Stomach (tissue), 8 donors: ENCODE measurements at regions not wholly inside any gene's neighbourhood (a gene's known extent, or its start where the extent isn't known, plus 50 kb on each side); places are given as distances from the start of the nearest gene placed in this dataset.
A peak's percentile ranks its signal among the peaks of the same experiment; 100 is the strongest.

ENCODE experiments used
- DNase-seq, 2 donors: peaks; one replicate each; pipeline versions ENCODE4 v3.0.0 to v3.0.0-alpha.2; 2013 to 2019
- H3K27ac ChIP-seq, 5 donors: fragments of 200-600 bp in 4 of 5; sonication (generic) in 4 of 5; one replicate each; pipeline ENCODE4 v1.5.1; 2013 to 2019; ENCODE audit warnings: mild to moderate bottlenecking in 1 of 5, moderate library complexity in 1 of 5
- H3K27me3 ChIP-seq, 3 donors: fragments of 200-600 bp; sonication (generic); one replicate each; pipeline ENCODE4 v1.5.1; 2017 to 2019; ENCODE audit warnings: mixed run types in 1 of 3
- H3K36me3 ChIP-seq, 4 donors: fragments of 200-600 bp; sonication (generic); 1 replicate in 3 of 4; 2 replicates in 1 of 4; pipeline ENCODE4 v1.5.1; 2016 to 2019
- H3K4me1 ChIP-seq, 4 donors: fragments of 200-600 bp; sonication (generic); one replicate each; pipeline ENCODE4 v1.5.1; 2016 to 2019
- H3K4me3 ChIP-seq, 4 donors: fragments of 200-600 bp; sonication (generic) in 3 of 4; one replicate each; pipeline ENCODE4 v1.5.1; 2016 to 2019; ENCODE audit warnings: mild to moderate bottlenecking in 1 of 4
- H3K9me3 ChIP-seq, 4 donors: fragments of 200-600 bp; sonication (generic); one replicate each; pipeline ENCODE4 v1.5.1; 2016 to 2019
- CTCF ChIP-seq, 7 experiments: fragments of 450-650 bp in 4 of 7; fragments of 200-600 bp in 3 of 7; sonication (generic) in 3 of 7; IDR thresholded peaks; one replicate each; pipeline ENCODE4 v1.5.1; 2016 to 2019; ENCODE audit warnings: antibody characterized with exemption in 7 of 7, control low read depth in 2 of 7, mild to moderate bottlenecking in 1 of 7
- EP300 ChIP-seq: sonication (generic); formaldehyde crosslinking; IDR thresholded peaks from one replicate; pipeline ENCODE4 v1.6.1; 2017; ENCODE audit warnings: antibody characterized with exemption
- POLR2A ChIP-seq, 4 donors: fragments of 450-650 bp; IDR thresholded peaks; one replicate each; pipeline ENCODE4 v1.6.1; 2016; ENCODE audit warnings: antibody characterized with exemption in 4 of 4, control low read depth in 2 of 4, mild to moderate bottlenecking in 1 of 4, moderate library complexity in 1 of 4
- POLR2AphosphoS5 ChIP-seq, 3 donors: sonication (generic); formaldehyde crosslinking; IDR thresholded peaks; one replicate each; pipeline ENCODE4 v1.6.1; 2016; ENCODE audit warnings: antibody characterized with exemption in 3 of 3
- WGBS, 5 donors: extraction: QIAGEN DNeasy Blood & Tissue Kit in 3 of 5; methylation state at CpG; one replicate each; pipeline versions ENCODE4 v1.1.5 to v1.1.7; 2013 to 2018; 5-methylcytosine and 5-hydroxymethylcytosine counted together
- intact Hi-C: fragments of 100-400 bp; cut with DNase I; formaldehyde crosslinking; loops from one replicate; pipeline ENCODE4 v1.15.1; 2023; ENCODE audit warnings: low total_unique reads
- donor health status: healthy with polysubstance abuse.
- donor health status: Bipolar disorder and iron deficiency.
- donor health status: healthy.

GRCh38 chr2:240362826-240363745 lies 72.4 kb upstream of the GPC1 start:
- Histone ChIP-seq H3K4me1 (no peaks in the 10 kb centered on the region), H3K27me3 (peaks cover 0 to 6% (median 0%) of the 10 kb centered on the region in 3 donors), H3K4me3 (no peak overlapping the region), H3K27ac (no peak overlapping the region), H3K9me3 (peaks cover 0 to 26% (median 20%) of the 10 kb centered on the region in 4 donors), H3K36me3 (no peaks in the 10 kb centered on the region)
- no peak for DNase-seq
- 74 to 82% (median 74%) methylated on average over 12 to 28 of the region's 28 CpGs for WGBS, 5 donors
- no peak for TF ChIP-seq POLR2A (IDR thresholded peaks at IDR 0.05)
- TF ChIP-seq CTCF (IDR thresholded peaks at IDR 0.05), result no peak
- TF ChIP-seq EP300, result no peak
- TF ChIP-seq POLR2AphosphoS5 (IDR thresholded peaks at IDR 0.05), result no peak
- intact Hi-C loops, result no loop called here

- peaks cover 0 to 26% (median 20%) of the 10 kb centered on the region in 4 donors for H3K9me3 ChIP-seq
- H3K4me3 ChIP-seq, result no peak overlapping the region
- DNase-seq, result no peak
- peaks cover 0 to 6% (median 0%) of the 10 kb centered on the region in 3 donors for H3K27me3 ChIP-seq
- TF ChIP-seq POLR2A (IDR thresholded peaks at IDR 0.05) (no peak), CTCF (IDR thresholded peaks at IDR 0.05) (no peak), EP300 (no peak), POLR2AphosphoS5 (IDR thresholded peaks at IDR 0.05) (no peak)
- H3K36me3 ChIP-seq, result no peaks in the 10 kb centered on the region
- intact Hi-C loops, result no loop called here
- WGBS, 5 donors, result 69 to 77% (median 73%) methylated on average over 21 to 28 of the region's 28 CpGs
- peaks cover 0 to 5% (median 0%) of the 10 kb centered on the region in 4 donors for H3K4me1 ChIP-seq
- H3K27ac ChIP-seq, result no peak overlapping the region
Observed at GRCh38 chr2:240363746-240364581, 71.5 kb upstream of the GPC1 start.

GRCh38 chr2:240364582-240364960 lies 70.9 kb upstream of the GPC1 start:
- WGBS, 5 donors, result 81 to 92% (median 88%) methylated on average over 4 to 16 of the region's 16 CpGs

More at GRCh38 chr2:240364582-240364960, 70.9 kb upstream of the GPC1 start:
- Histone ChIP-seq H3K4me3 (no peak overlapping the region), H3K36me3 (no peaks in the 10 kb centered on the region), H3K9me3 (peaks cover 0 to 22% (median 20%) of the 10 kb centered on the region in 4 donors), H3K27ac (no peak overlapping the region), H3K4me1 (peaks cover 1 to 11% (median 4%) of the 10 kb centered on the region in 4 donors), H3K27me3 (peaks cover 0 to 6% (median 0%) of the 10 kb centered on the region in 3 donors)
- intact Hi-C loops, result no loop called here
- peak in 1 of 2 donors; percentile 57 for DNase-seq
- no peak for TF ChIP-seq EP300
- no peak for TF ChIP-seq POLR2AphosphoS5 (IDR thresholded peaks at IDR 0.05)
- TF ChIP-seq POLR2A (IDR thresholded peaks at IDR 0.05), result no peak
- TF ChIP-seq CTCF (IDR thresholded peaks at IDR 0.05), result no peak
